ENCODE measurements at regions not wholly inside any gene's neighbourhood (a gene's known extent, or its start where the extent isn't known, plus 50 kb on each side); places are given as distances from the start of the nearest gene placed in this dataset.

- TF ChIP-seq, protein P1, sequence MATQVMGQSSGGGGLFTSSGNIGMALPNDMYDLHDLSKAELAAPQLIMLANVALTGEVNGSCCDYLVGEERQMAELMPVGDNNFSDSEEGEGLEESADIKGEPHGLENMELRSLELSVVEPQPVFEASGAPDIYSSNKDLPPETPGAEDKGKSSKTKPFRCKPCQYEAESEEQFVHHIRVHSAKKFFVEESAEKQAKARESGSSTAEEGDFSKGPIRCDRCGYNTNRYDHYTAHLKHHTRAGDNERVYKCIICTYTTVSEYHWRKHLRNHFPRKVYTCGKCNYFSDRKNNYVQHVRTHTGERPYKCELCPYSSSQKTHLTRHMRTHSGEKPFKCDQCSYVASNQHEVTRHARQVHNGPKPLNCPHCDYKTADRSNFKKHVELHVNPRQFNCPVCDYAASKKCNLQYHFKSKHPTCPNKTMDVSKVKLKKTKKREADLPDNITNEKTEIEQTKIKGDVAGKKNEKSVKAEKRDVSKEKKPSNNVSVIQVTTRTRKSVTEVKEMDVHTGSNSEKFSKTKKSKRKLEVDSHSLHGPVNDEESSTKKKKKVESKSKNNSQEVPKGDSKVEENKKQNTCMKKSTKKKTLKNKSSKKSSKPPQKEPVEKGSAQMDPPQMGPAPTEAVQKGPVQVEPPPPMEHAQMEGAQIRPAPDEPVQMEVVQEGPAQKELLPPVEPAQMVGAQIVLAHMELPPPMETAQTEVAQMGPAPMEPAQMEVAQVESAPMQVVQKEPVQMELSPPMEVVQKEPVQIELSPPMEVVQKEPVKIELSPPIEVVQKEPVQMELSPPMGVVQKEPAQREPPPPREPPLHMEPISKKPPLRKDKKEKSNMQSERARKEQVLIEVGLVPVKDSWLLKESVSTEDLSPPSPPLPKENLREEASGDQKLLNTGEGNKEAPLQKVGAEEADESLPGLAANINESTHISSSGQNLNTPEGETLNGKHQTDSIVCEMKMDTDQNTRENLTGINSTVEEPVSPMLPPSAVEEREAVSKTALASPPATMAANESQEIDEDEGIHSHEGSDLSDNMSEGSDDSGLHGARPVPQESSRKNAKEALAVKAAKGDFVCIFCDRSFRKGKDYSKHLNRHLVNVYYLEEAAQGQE (IDR thresholded peaks at IDR 0.05; ENCODE audit: insufficient read depth in 1 of 2, low read depth in 2 of 2, low read length in 2 of 2) = no peak
- no peak for TF ChIP-seq TAF1 (IDR thresholded peaks at IDR 0.05; ENCODE audit: borderline replicate concordance, insufficient read depth, low read length)
- TF ChIP-seq POLR2AphosphoS5 (IDR thresholded peaks at IDR 0.05; ENCODE audit: low read depth, low read length) = no peak
- no peak for TF ChIP-seq FOXP2 (optimal IDR thresholded peaks at IDR 0.05; ENCODE audit: borderline replicate concordance, extremely low read depth, extremely low read length, insufficient read depth)
- TF ChIP-seq SIN3A (IDR thresholded peaks at IDR 0.05; ENCODE audit: borderline replicate concordance, insufficient read depth, low read length) = no peak
Measured at GRCh38 chr15:70206668-70207067, 109.0 kb upstream of the TLE3 start.

- no peak for TF ChIP-seq POLR2AphosphoS5 (IDR thresholded peaks at IDR 0.05; ENCODE audit: low read depth, low read length)
- no peak for TF ChIP-seq FOXP2 (optimal IDR thresholded peaks at IDR 0.05; ENCODE audit: borderline replicate concordance, extremely low read depth, extremely low read length, insufficient read depth)
- TF ChIP-seq, protein P1 (IDR thresholded peaks at IDR 0.05; ENCODE audit: insufficient read depth in 1 of 2, low read depth in 2 of 2, low read length in 2 of 2) = no peak
- no peak for TF ChIP-seq TAF1 (IDR thresholded peaks at IDR 0.05; ENCODE audit: borderline replicate concordance, insufficient read depth, low read length)
- no peak for TF ChIP-seq SIN3A (IDR thresholded peaks at IDR 0.05; ENCODE audit: borderline replicate concordance, insufficient read depth, low read length)
Measured at GRCh38 chr15:70204652-70205051, 106.9 kb upstream of the TLE3 start.

DNA sequence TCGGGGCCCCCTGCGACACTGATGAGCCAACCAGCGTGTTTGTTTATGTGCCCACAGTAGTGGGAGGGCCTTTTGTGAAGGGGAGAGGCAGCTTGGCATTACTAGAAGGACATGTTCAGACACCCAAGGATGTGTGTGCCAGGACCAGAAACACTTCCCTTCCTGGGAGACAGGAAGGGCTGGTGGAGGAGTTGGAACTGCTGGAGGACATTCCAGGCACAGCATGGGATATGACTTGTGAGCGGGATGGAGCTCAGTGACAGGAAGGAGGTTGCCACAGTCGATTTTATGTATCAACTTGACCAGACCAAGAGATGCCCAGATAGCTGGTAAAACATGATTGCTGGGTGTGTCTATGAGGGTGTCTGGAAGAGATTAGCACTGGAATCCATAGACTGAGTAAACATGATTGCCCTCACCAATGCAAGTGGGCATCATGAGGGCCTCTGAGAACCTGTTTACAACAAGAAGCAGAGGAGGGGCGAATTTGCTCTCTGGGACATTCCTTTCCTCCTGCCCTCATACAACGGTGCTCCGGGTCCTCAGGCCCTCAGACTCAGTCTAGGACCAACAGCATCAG, 106.4 kb upstream of the TLE3 start:
- TF ChIP-seq, protein P1 (IDR thresholded peaks at IDR 0.05; ENCODE audit: insufficient read depth in 1 of 2, low read depth in 2 of 2, low read length in 2 of 2) = no peak
- TF ChIP-seq FOXP2 (optimal IDR thresholded peaks at IDR 0.05; ENCODE audit: borderline replicate concordance, extremely low read depth, extremely low read length, insufficient read depth) (no peak), POLR2AphosphoS5 (IDR thresholded peaks at IDR 0.05; ENCODE audit: low read depth, low read length) (no peak), TAF1 (IDR thresholded peaks at IDR 0.05; ENCODE audit: borderline replicate concordance, insufficient read depth, low read length) (no peak), SIN3A (IDR thresholded peaks at IDR 0.05; ENCODE audit: borderline replicate concordance, insufficient read depth, low read length) (no peak)

DNA sequence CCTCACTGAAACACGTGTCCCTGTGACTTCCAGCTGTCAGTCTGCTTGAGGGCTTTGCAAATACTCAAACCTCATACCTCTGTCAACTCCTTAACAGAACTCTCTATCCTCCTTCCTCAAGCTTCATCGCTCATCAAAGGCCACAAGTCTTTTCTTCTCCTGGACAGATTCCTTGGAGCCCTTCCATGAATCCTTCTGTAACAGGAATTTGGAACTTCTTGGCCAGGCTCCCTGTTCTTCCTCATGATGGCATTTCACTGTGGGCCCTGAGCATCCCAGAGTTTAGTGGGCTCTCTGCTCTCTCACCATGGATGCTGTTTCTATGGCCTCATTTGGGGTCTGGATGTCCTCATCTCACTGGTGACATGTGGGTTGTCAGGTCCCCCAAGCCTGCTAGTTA, 105.0 kb upstream of the TLE3 start:
- TF ChIP-seq TAF1 (IDR thresholded peaks at IDR 0.05; ENCODE audit: borderline replicate concordance, insufficient read depth, low read length) = no peak
- TF ChIP-seq, protein P1 (IDR thresholded peaks at IDR 0.05; ENCODE audit: insufficient read depth in 1 of 2, low read depth in 2 of 2, low read length in 2 of 2) = no peak
- TF ChIP-seq FOXP2 (optimal IDR thresholded peaks at IDR 0.05; ENCODE audit: borderline replicate concordance, extremely low read depth, extremely low read length, insufficient read depth) = no peak
- TF ChIP-seq SIN3A (IDR thresholded peaks at IDR 0.05; ENCODE audit: borderline replicate concordance, insufficient read depth, low read length) = no peak
- TF ChIP-seq POLR2AphosphoS5 (IDR thresholded peaks at IDR 0.05; ENCODE audit: low read depth, low read length) = no peak

GRCh38 chr15:70201425-70201775, 103.7 kb upstream of the TLE3 start:
- TF ChIP-seq POLR2AphosphoS5 (IDR thresholded peaks at IDR 0.05; ENCODE audit: low read depth, low read length) (no peak), TAF1 (IDR thresholded peaks at IDR 0.05; ENCODE audit: borderline replicate concordance, insufficient read depth, low read length) (no peak), SIN3A (IDR thresholded peaks at IDR 0.05; ENCODE audit: borderline replicate concordance, insufficient read depth, low read length) (no peak), FOXP2 (optimal IDR thresholded peaks at IDR 0.05; ENCODE audit: borderline replicate concordance, extremely low read depth, extremely low read length, insufficient read depth) (no peak)
- TF ChIP-seq, protein P1 (IDR thresholded peaks at IDR 0.05; ENCODE audit: insufficient read depth in 1 of 2, low read depth in 2 of 2, low read length in 2 of 2) = no peak
